HepG2 (cell line): ENCODE measurements at regions not wholly inside any gene's neighbourhood (a gene's known extent, or its start where the extent isn't known, plus 50 kb on each side); places are given as distances from the start of the nearest gene placed in this dataset.

Experiments used
- ATAC-seq: fragments of 200-7000 bp; cut with Tn5 transposase; 3 replicates; pipeline ENCODE4 v1.9.1; 2020; ENCODE audit warnings: mild to moderate bottlenecking, moderate library complexity
- BruUV-seq: library from RNA; stranded (reverse); fragments of 400-500 nt; replicated peaks from 2 replicates; lab custom pipeline; 2021; lab: Mats Ljungman, UMichigan
- CTCF ChIA-PET: fragments of 300-600 bp; formaldehyde crosslinking; extraction: SDS; loops from one replicate; lab custom pipeline; 2021; ENCODE audit warnings: low total read pairs, inconsistent platforms, low intra/inter-chr PET ratio; lab: Yijun Ruan, JAX
- POLR2A ChIA-PET: fragments of 350-600 bp; sonication (Branson Sonifier 250); formaldehyde crosslinking; loops from one replicate; lab custom pipeline; 2020; ENCODE audit warnings: antibody characterized with exemption, inconsistent platforms; lab: Yijun Ruan, JAX
- DNase-seq: peaks from one replicate; pipeline ENCODE4 v3.0.0-alpha.2; 2015; ENCODE audit warnings: low spot score
- FAIRE-seq: peaks from 3 replicates; lab custom pipeline; 2011; peaks lifted over from hg19 to GRCh38; lab: Jason Lieb, UNC
- H2AFZ ChIP-seq: one replicate; pipeline ENCODE4 v1.6.1; 2011; ENCODE audit warnings: low read length, inconsistent platforms
- H3K27ac ChIP-seq: fragments of 300-600 bp; 3 replicates; pipeline ENCODE4 v1.8.0; 2011; ENCODE audit warnings: mixed run types, mild to moderate bottlenecking, mixed read lengths, low read length, inconsistent platforms; ENCODE audit not compliant: insufficient read depth; ENCODE audit errors: extremely low read length
- H3K27me3 ChIP-seq, 2 experiments: fragments of 200-600 bp in 1 of 2; 2 replicates in 1 of 2; 3 replicates in 1 of 2; pipeline versions ENCODE4 v1.6.0 to v1.8.0; 2011; ENCODE audit warnings: low read length in 2 of 2, mild to moderate bottlenecking in 2 of 2, moderate library complexity in 2 of 2, inconsistent platforms in 1 of 2; ENCODE audit not compliant: insufficient read depth in 2 of 2, control insufficient read depth in 1 of 2
- H3K36me3 ChIP-seq, 2 experiments: fragments of 200-600 bp in 1 of 2; replicated peaks in 1 of 2; 2 replicates in 1 of 2; 3 replicates in 1 of 2; pipeline versions ENCODE4 v1.5.1 to v1.8.0; 2011; ENCODE audit warnings: low read length in 2 of 2, inconsistent platforms in 1 of 2; ENCODE audit not compliant: insufficient read depth in 2 of 2, control insufficient read depth in 1 of 2
- H3K4me1 ChIP-seq: 2 replicates; pipeline ENCODE4 v1.5.1; 2012; ENCODE audit warnings: low read length, inconsistent platforms; ENCODE audit not compliant: insufficient read depth
- H3K4me2 ChIP-seq: 2 replicates; pipeline ENCODE4 v1.6.0; 2011; ENCODE audit warnings: low read depth, low read length, inconsistent platforms
- H3K4me3 ChIP-seq, 3 experiments: fragments of 200-600 bp in 1 of 3; sonication (generic), shearing (Covaris generic) in 1 of 3; replicated peaks in 1 of 3; 2 replicates each; pipeline ENCODE4 v1.5.1; 2011 to 2016; ENCODE audit warnings: low read length in 3 of 3, inconsistent platforms in 2 of 3, low read depth in 2 of 3, mild to moderate bottlenecking in 2 of 3, control low read depth in 1 of 3, mixed read lengths in 1 of 3; ENCODE audit not compliant: insufficient read depth in 1 of 3
- H3K79me2 ChIP-seq: one replicate; pipeline ENCODE4 v1.6.1; 2011; ENCODE audit warnings: low read length, inconsistent platforms; ENCODE audit not compliant: insufficient read depth
- H3K9ac ChIP-seq: 2 replicates; pipeline ENCODE4 v1.6.0; 2011; ENCODE audit warnings: mild to moderate bottlenecking, low read depth, low read length, inconsistent platforms; ENCODE audit not compliant: insufficient read depth
- H3K9me3 ChIP-seq: 2 replicates; pipeline ENCODE4 v1.5.1; 2012; ENCODE audit warnings: mild to moderate bottlenecking, low read length
- H4K20me1 ChIP-seq: 2 replicates; pipeline ENCODE4 v1.6.0; 2011; ENCODE audit warnings: inconsistent platforms, mild to moderate bottlenecking, low read length, moderate library complexity; ENCODE audit not compliant: insufficient read depth
- CTCF ChIP-seq: sonication (generic); formaldehyde crosslinking; IDR thresholded peaks from 2 replicates; pipeline ENCODE4 v1.5.0; 2020; ENCODE audit warnings: mild to moderate bottlenecking, missing genetic modification reagents, moderate library complexity
- ELF3 ChIP-seq: IDR thresholded peaks from 2 replicates; pipeline ENCODE4 v1.6.1; 2016; ENCODE audit warnings: missing genetic modification reagents, missing compliant biosample characterization
- MLLT10 ChIP-seq: sonication (generic); formaldehyde crosslinking; IDR thresholded peaks from 2 replicates; pipeline ENCODE4 v1.4.0; 2020; ENCODE audit warnings: missing genetic modification reagents
- NFIC ChIP-seq: IDR thresholded peaks from 2 replicates; pipeline ENCODE4 v1.6.1; 2012; ENCODE audit warnings: mild to moderate bottlenecking, low read length, inconsistent platforms
- REL ChIP-seq: sonication (generic); formaldehyde crosslinking; conservative IDR thresholded peaks from 2 replicates; pipeline ENCODE4 v1.8.0; 2022; ENCODE audit warnings: mild to moderate bottlenecking, missing genetic modification reagents, moderate library complexity
- SIN3A ChIP-seq: IDR thresholded peaks from 2 replicates; pipeline ENCODE4 v1.6.1; 2011; ENCODE audit warnings: low read depth, mild to moderate bottlenecking, control low read depth, low read length, borderline replicate concordance
- STAT5B ChIP-seq: sonication (generic); formaldehyde crosslinking; IDR thresholded peaks from 2 replicates; pipeline ENCODE4 v1.4.0; 2020; ENCODE audit warnings: missing genetic modification reagents
- TP53 ChIP-seq: sonication (generic); formaldehyde crosslinking; conservative IDR thresholded peaks from 2 replicates; pipeline ENCODE4 v1.4.0; 2020; ENCODE audit warnings: missing genetic modification reagents
- ZNF263 ChIP-seq: sonication (generic); formaldehyde crosslinking; IDR thresholded peaks from 2 replicates; pipeline ENCODE4 v1.4.0; 2020; ENCODE audit warnings: missing genetic modification reagents
- ZNF331 ChIP-seq: sonication (generic); formaldehyde crosslinking; IDR thresholded peaks from 2 replicates; pipeline ENCODE4 v1.4.0; 2020; ENCODE audit warnings: missing genetic modification reagents
- ZNF773 ChIP-seq: sonication (generic); formaldehyde crosslinking; IDR thresholded peaks from 2 replicates; pipeline ENCODE4 v1.4.0; 2020; ENCODE audit warnings: missing genetic modification reagents, borderline replicate concordance
- WGBS: methylation state at CpG from one replicate; pipeline ENCODE4 v1.1.6; 2017; ENCODE audit warnings: low lambda C conversion rate; 5-methylcytosine and 5-hydroxymethylcytosine counted together
- in situ Hi-C: cut with HindIII; loops from 2 replicates; pipeline ENCODE4 v1.10.0; 2017; ENCODE audit warnings: low pct_unique_long_range_greater_than_20kb; ENCODE audit not compliant: extremely low pct_ligation_motif_present
- intact Hi-C: fragments of 100-400 bp; cut with micrococcal nuclease; formaldehyde crosslinking; loops from one replicate; pipeline ENCODE4 v1.10.0; 2022; ENCODE audit not compliant: unreplicated experiment
- TF ChIP-seq, protein P1 (sequence below): sonication (generic); formaldehyde crosslinking; IDR thresholded peaks from 2 replicates; pipeline ENCODE4 v1.8.1; 2022; ENCODE audit warnings: mild to moderate bottlenecking, missing genetic modification reagents

DNA sequence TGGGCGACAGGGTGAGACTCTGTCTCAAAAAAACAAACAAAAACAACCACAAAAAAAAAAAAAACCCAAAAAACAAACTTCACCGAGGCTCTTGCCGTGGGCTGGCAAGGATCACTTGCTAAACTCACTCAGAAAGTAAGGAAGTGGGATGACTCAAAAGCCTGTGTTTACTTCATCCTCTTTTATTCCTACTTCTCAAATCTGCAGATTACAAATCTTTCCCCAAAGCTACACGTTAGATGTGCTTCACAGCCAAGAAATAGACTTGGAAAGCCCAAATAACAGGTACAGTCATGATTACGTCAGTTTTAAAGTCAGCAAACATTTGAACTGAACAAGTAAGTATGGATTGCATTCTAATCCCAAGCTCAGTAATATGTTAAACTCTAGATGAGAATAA lies 359.3 kb downstream of the ADGRL2 start:
- TF ChIP-seq ZNF331 (CRISPR knock-in tag) (no peak), ELF3 (CRISPR knock-in tag) (no peak), NFIC (no peak), CTCF (CRISPR knock-in tag) (no peak), STAT5B (no peak), MLLT10 (CRISPR knock-in tag) (no peak), TP53 (CRISPR knock-in tag) (no peak), REL (CRISPR knock-in tag) (no peak), ZNF263 (CRISPR knock-in tag) (no peak), ZNF773 (CRISPR knock-in tag) (no peak), SIN3A (no peak)
- TF ChIP-seq, protein P1, sequence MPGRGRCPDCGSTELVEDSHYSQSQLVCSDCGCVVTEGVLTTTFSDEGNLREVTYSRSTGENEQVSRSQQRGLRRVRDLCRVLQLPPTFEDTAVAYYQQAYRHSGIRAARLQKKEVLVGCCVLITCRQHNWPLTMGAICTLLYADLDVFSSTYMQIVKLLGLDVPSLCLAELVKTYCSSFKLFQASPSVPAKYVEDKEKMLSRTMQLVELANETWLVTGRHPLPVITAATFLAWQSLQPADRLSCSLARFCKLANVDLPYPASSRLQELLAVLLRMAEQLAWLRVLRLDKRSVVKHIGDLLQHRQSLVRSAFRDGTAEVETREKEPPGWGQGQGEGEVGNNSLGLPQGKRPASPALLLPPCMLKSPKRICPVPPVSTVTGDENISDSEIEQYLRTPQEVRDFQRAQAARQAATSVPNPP, result no peak
- TF ChIP-seq, all 625 proteins: peak for 0
- no peak for ATAC-seq
- DNase-seq, result no peak
- Histone ChIP-seq H4K20me1 (no peaks in the 10 kb centered on the region), H2AFZ (no peak overlapping the region), H3K36me3 (no peaks in the 10 kb centered on the region), H3K4me3 (no peak overlapping the region), H3K27me3 (no peaks in the 10 kb centered on the region), H3K4me1 (no peaks in the 10 kb centered on the region), H3K79me2 (no peaks in the 10 kb centered on the region), H3K9me3 (peaks cover 68% of the 10 kb centered on the region), H3K27ac (no peak overlapping the region), H3K9ac (no peak overlapping the region), H3K4me2 (no peak overlapping the region)
- in situ Hi-C loops (no loop called here), intact Hi-C loops (no loop called here)
- ChIA-PET POLR2A (no interaction called here), CTCF (no interaction called here)
- BruUV-seq, result no TSS peak
- 5% methylated on average over 5 of the region's 5 CpGs for WGBS
- FAIRE-seq, result no peak
